Hypothalamus (tissue), 51 donors: ENCODE measurements at regions not wholly inside any gene's neighbourhood (a gene's known extent, or its start where the extent isn't known, plus 50 kb on each side); places are given as distances from the start of the nearest gene placed in this dataset.

Source experiments
- DNase-seq, 51 donors: peaks; one replicate each; lab custom pipeline; 2025; lab: John Stamatoyannopoulos, UW

DNA sequence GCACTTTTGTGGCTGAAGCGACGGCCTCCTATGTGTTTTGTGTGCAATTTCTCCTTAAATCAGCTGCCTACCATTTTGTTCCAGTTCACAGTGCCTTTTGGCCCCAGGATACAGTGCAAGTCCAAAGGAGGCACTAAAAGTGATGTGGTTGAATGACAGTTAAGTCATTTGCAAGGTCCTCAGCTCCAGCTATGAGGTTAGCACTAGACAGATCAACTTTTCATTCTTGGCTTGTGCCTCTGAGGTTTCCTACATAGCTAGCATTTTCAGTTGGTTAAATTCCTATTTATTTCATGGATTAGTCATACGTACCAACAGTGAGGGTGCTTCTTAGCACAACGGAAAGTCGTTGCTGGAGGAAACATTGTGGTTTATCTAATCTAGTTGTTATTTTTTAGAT is 59.3 kb upstream of the NTPCR start:
- DNase-seq: peak in 1 of 51 donors; percentile 7

DNA sequence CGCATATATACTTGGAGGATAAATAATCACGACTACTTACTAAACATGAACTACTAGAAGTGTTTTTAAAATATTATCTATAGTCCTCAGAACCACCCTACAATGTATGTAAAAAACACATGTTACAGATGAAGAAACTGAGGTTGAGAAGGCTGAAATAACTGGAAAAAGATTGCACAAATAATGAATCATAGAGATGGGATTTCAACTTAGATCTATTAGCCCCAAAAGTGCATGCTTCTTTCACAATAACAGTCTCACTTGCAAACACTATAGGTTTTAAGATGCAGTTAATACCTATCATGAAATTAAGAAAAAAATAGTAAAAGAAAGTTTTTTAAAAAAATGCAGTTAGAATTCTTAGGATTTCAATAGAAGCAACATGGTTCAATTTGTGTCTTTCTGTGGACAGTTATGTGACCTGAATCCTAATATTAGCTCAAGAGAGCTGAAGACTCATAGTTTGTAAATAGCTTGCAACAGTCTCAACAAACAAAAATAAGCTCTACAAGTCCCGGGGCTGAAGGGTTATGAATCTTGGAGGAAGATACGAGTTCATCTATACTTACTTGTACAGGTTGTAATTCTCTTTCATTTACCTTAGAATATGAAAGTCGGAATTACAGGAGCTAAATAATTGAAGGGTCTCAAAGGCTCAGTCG is 58.6 kb upstream of the NTPCR start:
- no peak for DNase-seq

DNA sequence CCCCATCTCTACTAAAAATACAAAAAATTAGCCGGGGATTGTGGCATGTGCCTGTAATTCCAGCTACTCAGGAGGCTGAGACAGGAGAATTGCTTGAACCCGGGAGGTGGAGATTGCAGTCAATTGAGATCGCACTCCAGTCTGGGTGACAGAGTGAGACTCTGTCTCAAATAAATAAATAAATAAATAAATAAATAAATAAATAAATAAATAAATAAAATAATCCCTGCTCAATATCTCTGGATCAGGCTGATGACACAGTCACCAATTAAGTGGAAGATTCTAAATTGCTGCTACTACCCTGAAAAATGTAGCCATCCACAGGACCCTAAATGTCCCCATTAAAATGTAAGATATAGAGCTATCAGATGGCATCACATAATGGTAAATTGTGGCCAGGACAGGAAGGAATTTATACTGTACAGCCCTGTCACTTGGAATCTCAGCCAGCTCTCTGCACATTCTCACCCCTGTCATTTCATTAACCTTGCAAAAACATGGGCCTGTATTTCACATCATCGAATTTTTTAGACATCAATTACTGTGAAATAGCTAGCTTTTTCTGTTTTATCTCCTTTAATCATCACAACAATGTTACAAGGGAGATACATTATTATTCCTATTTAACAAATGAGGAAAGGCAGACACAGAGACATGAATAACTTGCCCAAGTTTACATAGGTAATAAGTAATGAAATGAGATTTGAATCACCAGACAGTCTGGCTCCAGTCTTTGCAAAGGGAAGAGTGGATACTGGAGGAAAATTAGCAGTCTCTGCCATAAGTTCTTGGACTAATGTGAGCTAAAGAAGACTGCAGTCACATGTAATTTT is 56.7 kb upstream of the NTPCR start:
- DNase-seq: no peak

DNA sequence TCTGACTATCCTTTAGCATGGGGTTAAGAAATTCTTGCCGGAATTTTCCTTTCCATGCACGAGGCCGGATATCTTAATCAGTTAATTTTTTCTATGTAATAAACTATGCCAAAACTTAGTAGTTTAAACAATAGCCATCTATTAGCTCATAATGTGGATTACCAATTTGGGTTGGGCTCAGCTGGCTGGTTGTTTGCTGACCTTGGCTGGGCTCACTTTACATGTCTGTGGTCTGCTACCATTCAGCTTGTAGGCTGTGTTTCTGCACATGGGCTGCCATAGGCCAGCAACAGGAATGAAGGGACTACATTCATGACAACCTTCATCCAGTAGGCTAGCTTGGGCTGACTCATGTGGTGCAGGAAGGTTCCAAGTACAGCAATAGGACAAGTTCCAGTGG is 56.0 kb upstream of the NTPCR start:
- DNase-seq: no peak

- no peak for DNase-seq
These were observed 52.4 kb upstream of the NTPCR start for GRCh38 chr1:232897949-232898465.

DNA sequence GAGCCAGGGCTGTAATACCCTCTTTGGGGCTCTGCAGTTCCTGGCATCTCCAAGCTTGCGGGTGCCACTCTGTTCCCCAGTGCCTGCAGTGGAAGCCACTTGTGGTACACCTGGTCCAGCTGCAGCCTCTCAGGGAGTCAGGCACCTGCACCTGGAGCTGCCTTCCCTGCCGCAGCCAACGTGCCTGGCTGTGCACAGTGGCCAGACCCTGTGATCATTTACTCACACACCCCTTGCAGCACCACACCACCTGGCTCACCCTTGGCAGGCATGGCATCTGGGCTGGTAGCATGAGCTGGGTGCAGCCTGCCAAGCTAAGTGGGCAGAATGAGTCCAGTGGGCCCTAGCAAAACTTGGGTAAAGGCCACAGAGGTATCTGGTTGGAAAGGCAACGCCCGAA is 51.1 kb upstream of the NTPCR start:
- no peak for DNase-seq

GRCh38 chr1:232899839-232900238 is 50.6 kb upstream of the NTPCR start:
- DNase-seq: no peak
